Osteocyte (in vitro differentiated cells): ENCODE measurements at regions not wholly inside any gene's neighbourhood (a gene's known extent, or its start where the extent isn't known, plus 50 kb on each side); places are given as distances from the start of the nearest gene placed in this dataset.

Experiments used
- DNase-seq: peaks from one replicate; pipeline ENCODE4 v3.0.0; 2021; ENCODE audit warnings: mixed read lengths; ENCODE audit not compliant: unreplicated experiment; ENCODE audit errors: extremely low spot score
- H3K27ac Mint-ChIP-seq: one replicate; pipeline ENCODE4 v1.8.0; 2021; ENCODE audit warnings: mild to moderate bottlenecking, mixed read lengths; ENCODE audit not compliant: unreplicated experiment
- H3K27me3 Mint-ChIP-seq: one replicate; pipeline ENCODE4 v1.8.0; 2021; ENCODE audit warnings: mixed read lengths; ENCODE audit not compliant: unreplicated experiment
- H3K36me3 Mint-ChIP-seq: one replicate; pipeline ENCODE4 v1.8.0; 2021; ENCODE audit warnings: mixed read lengths; ENCODE audit not compliant: unreplicated experiment
- H3K4me1 Mint-ChIP-seq: one replicate; pipeline ENCODE4 v1.8.0; 2021; ENCODE audit warnings: mixed read lengths; ENCODE audit not compliant: unreplicated experiment
- H3K4me3 Mint-ChIP-seq: one replicate; pipeline ENCODE4 v1.8.0; 2021; ENCODE audit warnings: mild to moderate bottlenecking, moderate library complexity, mixed read lengths; ENCODE audit not compliant: unreplicated experiment
- H3K9me3 Mint-ChIP-seq: one replicate; pipeline ENCODE4 v1.8.0; 2021; ENCODE audit warnings: mixed read lengths; ENCODE audit not compliant: unreplicated experiment
- CTCF ChIP-seq: fragments of 200-600 bp; sonication (generic); IDR thresholded peaks from 2 replicates; pipeline ENCODE4 v1.5.0; 2021; ENCODE audit warnings: antibody characterized with exemption, mild to moderate bottlenecking, moderate library complexity

- Mint-ChIP-seq H3K27ac (no peak overlapping the region), H3K4me3 (no peak overlapping the region), H3K27me3 (no peaks in the 10 kb centered on the region), H3K36me3 (no peaks in the 10 kb centered on the region), H3K4me1 (peaks cover 17% of the 10 kb centered on the region), H3K9me3 (peaks cover 4% of the 10 kb centered on the region)
- no peak for TF ChIP-seq CTCF
- DNase-seq: no peak
Measured at GRCh38 chr10:20446561-20447193, 450.4 kb downstream of the NEBL start.

- Mint-ChIP-seq H3K27me3 (no peaks in the 10 kb centered on the region), H3K27ac (no peak overlapping the region), H3K36me3 (no peaks in the 10 kb centered on the region), H3K4me3 (no peak overlapping the region), H3K9me3 (peaks cover 24% of the 10 kb centered on the region), H3K4me1 (peaks cover 11% of the 10 kb centered on the region)
- no peak for TF ChIP-seq CTCF
- DNase-seq: no peak
Measured at GRCh38 chr10:20443094-20443493, 454.0 kb downstream of the NEBL start.

GRCh38 chr10:20429742-20430141, 467.4 kb downstream of the NEBL start:
- Mint-ChIP-seq H3K9me3 (peaks cover 16% of the 10 kb centered on the region), H3K27ac (no peak overlapping the region), H3K36me3 (no peaks in the 10 kb centered on the region), H3K4me1 (no peaks in the 10 kb centered on the region), H3K27me3 (peaks cover 3% of the 10 kb centered on the region), H3K4me3 (no peak overlapping the region)
- no peak for TF ChIP-seq CTCF
- DNase-seq: no peak

GRCh38 chr10:20427821-20428220, 469.3 kb downstream of the NEBL start:
- H3K36me3 Mint-ChIP-seq: no peaks in the 10 kb centered on the region
- H3K9me3 Mint-ChIP-seq: peaks cover 28% of the 10 kb centered on the region
- H3K4me1 Mint-ChIP-seq: no peaks in the 10 kb centered on the region
- H3K27me3 Mint-ChIP-seq: peaks cover 5% of the 10 kb centered on the region
- no peak for DNase-seq
- no peak for TF ChIP-seq CTCF
- no peak overlapping the region for H3K4me3 Mint-ChIP-seq
- no peak overlapping the region for H3K27ac Mint-ChIP-seq

GRCh38 chr10:20418286-20418685, 478.8 kb downstream of the NEBL start:
- Mint-ChIP-seq H3K36me3 (peaks cover 2% of the 10 kb centered on the region), H3K27ac (no peak overlapping the region), H3K4me3 (no peak overlapping the region), H3K4me1 (no peaks in the 10 kb centered on the region), H3K9me3 (peaks cover 21% of the 10 kb centered on the region), H3K27me3 (no peaks in the 10 kb centered on the region)
- no peak for TF ChIP-seq CTCF
- DNase-seq: no peak
